ENCODE measurements at regions not wholly inside any gene's neighbourhood (a gene's known extent, or its start where the extent isn't known, plus 50 kb on each side); places are given as distances from the start of the nearest gene placed in this dataset.
"Not testable (repeated sequence)": the region's sequence is repeated elsewhere in the genome, so short reads cannot be mapped to it uniquely, and the experiment has no call there.

GRCh38 chr6:95742767-95743289 is 165.5 kb downstream of the MANEA start:
- Histone ChIP-seq H3K36me3 (no peaks in the 10 kb centered on the region), H3K27ac (no peak overlapping the region), H3K9me3 (no peaks in the 10 kb centered on the region), H3K4me1 (no peaks in the 10 kb centered on the region), H3K4me3 (no peak overlapping the region), H3K27me3 (no peaks in the 10 kb centered on the region)
- DNase-seq, result no peak
- ATAC-seq, result no peak
- TF ChIP-seq CTCF (IDR thresholded peaks at IDR 0.05), result no peak
- intact Hi-C loops (cut with DNase I), result no loop called here

GRCh38 chr6:95743591-95743990 is 166.3 kb downstream of the MANEA start:
- no peak overlapping the region for H3K27ac ChIP-seq
- H3K9me3 ChIP-seq, result no peaks in the 10 kb centered on the region
- no peaks in the 10 kb centered on the region for H3K36me3 ChIP-seq
- H3K4me1 ChIP-seq, result no peaks in the 10 kb centered on the region
- H3K4me3 ChIP-seq, result no peak overlapping the region
- no peak for TF ChIP-seq CTCF (IDR thresholded peaks at IDR 0.05)
- no peaks in the 10 kb centered on the region for H3K27me3 ChIP-seq
- intact Hi-C loops (cut with DNase I), result no loop called here
- DNase-seq (no peak), ATAC-seq (no peak)

GRCh38 chr6:95758236-95759069 is 181.1 kb downstream of the MANEA start:
- H3K27me3 ChIP-seq; H3K36me3 ChIP-seq; H3K9me3 ChIP-seq; DNase-seq; ATAC-seq; H3K27ac ChIP-seq; H3K4me1 ChIP-seq; intact Hi-C loops (cut with DNase I); H3K4me3 ChIP-seq: not testable (repeated sequence)

- H3K9me3 ChIP-seq, result no peaks in the 10 kb centered on the region
- no peaks in the 10 kb centered on the region for H3K4me1 ChIP-seq
- intact Hi-C loops (cut with DNase I), result no loop called here
- no peak for DNase-seq
- H3K4me3 ChIP-seq, result no peak overlapping the region
- no peaks in the 10 kb centered on the region for H3K27me3 ChIP-seq
- no peak for ATAC-seq
- H3K27ac ChIP-seq, result no peak overlapping the region
- no peaks in the 10 kb centered on the region for H3K36me3 ChIP-seq
- no peak for TF ChIP-seq CTCF (IDR thresholded peaks at IDR 0.05)
Observed at GRCh38 chr6:95767897-95768463, 190.6 kb downstream of the MANEA start.

GRCh38 chr6:95768539-95768938 is 191.2 kb downstream of the MANEA start:
- H3K4me1 ChIP-seq, result no peaks in the 10 kb centered on the region
- ATAC-seq (no peak), DNase-seq (no peak)
- TF ChIP-seq CTCF (IDR thresholded peaks at IDR 0.05), result no peak
- H3K27me3 ChIP-seq, result no peaks in the 10 kb centered on the region
- intact Hi-C loops (cut with DNase I), result no loop called here
- H3K9me3 ChIP-seq, result no peaks in the 10 kb centered on the region
- no peak overlapping the region for H3K4me3 ChIP-seq
- H3K36me3 ChIP-seq, result no peaks in the 10 kb centered on the region
- H3K27ac ChIP-seq, result no peak overlapping the region

- ATAC-seq (no peak), DNase-seq (no peak)
- Histone ChIP-seq H3K27me3 (no peaks in the 10 kb centered on the region), H3K36me3 (no peaks in the 10 kb centered on the region), H3K9me3 (no peaks in the 10 kb centered on the region), H3K4me3 (no peak overlapping the region), H3K4me1 (no peaks in the 10 kb centered on the region), H3K27ac (no peak overlapping the region)
- no peak for TF ChIP-seq CTCF (IDR thresholded peaks at IDR 0.05)
- intact Hi-C loops (cut with DNase I), result no loop called here
Observed at GRCh38 chr6:95777338-95777737, 200.0 kb downstream of the MANEA start.
